Panc1 (cell line): ENCODE measurements at regions not wholly inside any gene's neighbourhood (a gene's known extent, or its start where the extent isn't known, plus 50 kb on each side); places are given as distances from the start of the nearest gene placed in this dataset.

Experiments
- ATAC-seq: fragments of 200-7000 bp; cut with Tn5 transposase; 2 replicates; pipeline ENCODE4 v1.9.1; 2020; ENCODE audit warnings: mild to moderate bottlenecking, moderate library complexity
- BruUV-seq: library from RNA; stranded (reverse); fragments of 400-500 nt; replicated peaks from 2 replicates; lab custom pipeline; 2021; lab: Mats Ljungman, UMichigan
- CTCF ChIA-PET: fragments of 300-600 bp; sonication (Branson Sonifier 250); formaldehyde crosslinking; loops from one replicate; lab custom pipeline; 2022; ENCODE audit warnings: antibody characterized with exemption; lab: Charles Lee
- POLR2A ChIA-PET: fragments of 300-600 bp; sonication (Branson Sonifier 250); formaldehyde crosslinking; loops from one replicate; lab custom pipeline; 2022; ENCODE audit warnings: antibody characterized with exemption; lab: Charles Lee
- DNase-seq: peaks from one replicate; pipeline ENCODE4 v3.0.0-alpha.2; 2010; ENCODE audit warnings: low read depth, low spot score
- H3K27ac ChIP-seq: 2 replicates; pipeline ENCODE4 v1.5.1; 2011; ENCODE audit warnings: mild to moderate bottlenecking, low read length, inconsistent platforms
- H3K27me3 ChIP-seq: fragments of 200-500 bp; sonication (Bioruptor generic); 2 replicates; pipeline ENCODE4 v1.6.0; 2014; ENCODE audit warnings: low read length, inconsistent platforms; ENCODE audit not compliant: control insufficient read depth, insufficient read depth
- H3K36me3 ChIP-seq: fragments of 200-500 bp; sonication (Bioruptor generic); 2 replicates; pipeline ENCODE4 v1.5.1; 2014; ENCODE audit warnings: inconsistent platforms, mild to moderate bottlenecking, low read length, moderate library complexity; ENCODE audit not compliant: control insufficient read depth, insufficient read depth
- H3K4me1 ChIP-seq: 2 replicates; pipeline ENCODE4 v1.5.1; 2011; ENCODE audit warnings: inconsistent platforms, mild to moderate bottlenecking, low read length, moderate library complexity; ENCODE audit not compliant: control insufficient read depth, insufficient read depth
- H3K4me3 ChIP-seq, 2 experiments: 2 replicates each; pipeline ENCODE4 v1.5.1; 2011 to 2012; ENCODE audit warnings: low read depth in 2 of 2, low read length in 2 of 2, mild to moderate bottlenecking in 2 of 2, inconsistent platforms in 1 of 2, moderate library complexity in 1 of 2
- H3K9me3 ChIP-seq: fragments of 200-500 bp; sonication (Bioruptor generic); 2 replicates; pipeline ENCODE4 v1.5.1; 2014; ENCODE audit warnings: low read depth, mild to moderate bottlenecking, inconsistent platforms, low read length, moderate library complexity; ENCODE audit not compliant: control insufficient read depth, insufficient read depth
- CTCF ChIP-seq: fragments of 450-650 bp; IDR thresholded peaks from 2 replicates; pipeline ENCODE4 v1.5.1; 2017; ENCODE audit warnings: mild to moderate bottlenecking
- POLR2AphosphoS5 ChIP-seq: IDR thresholded peaks from 2 replicates; pipeline ENCODE4 v1.6.1; 2012; ENCODE audit warnings: mild to moderate bottlenecking, low read depth, low read length, moderate library complexity
- REST ChIP-seq, 2 experiments: IDR thresholded peaks; 2 replicates each; pipeline ENCODE4 v1.6.1; 2011 to 2012; ENCODE audit warnings: low read depth in 2 of 2, control low read depth in 1 of 2, low read length in 1 of 2, mild to moderate bottlenecking in 1 of 2, moderate library complexity in 1 of 2; ENCODE audit not compliant: insufficient read depth in 1 of 2
- SIN3A ChIP-seq: IDR thresholded peaks from 2 replicates; pipeline ENCODE4 v1.6.1; 2012; ENCODE audit warnings: low read depth, mild to moderate bottlenecking, low read length, moderate library complexity, borderline replicate concordance; ENCODE audit not compliant: insufficient read depth
- TCF7L2 ChIP-seq: IDR thresholded peaks from 2 replicates; pipeline ENCODE4 v1.6.1; 2011; ENCODE audit warnings: mild to moderate bottlenecking, low read depth, low read length, inconsistent platforms
- in situ Hi-C: cut with HindIII; loops from 2 replicates; pipeline ENCODE4 v1.10.0; 2016; ENCODE audit warnings: low sequenced_read_pairs, low pct_unique_long_range_greater_than_20kb
- intact Hi-C: fragments of 100-400 bp; cut with micrococcal nuclease; formaldehyde crosslinking; loops from one replicate; pipeline ENCODE4 v1.10.0; 2022; ENCODE audit not compliant: unreplicated experiment

- H3K4me1 ChIP-seq, result no peaks in the 10 kb centered on the region
- no peaks in the 10 kb centered on the region for H3K9me3 ChIP-seq
- CTCF ChIA-PET, result no interaction called here
- peak; percentile 71; the same call in 1 of the 2 replicates for ATAC-seq
- no TSS peak for BruUV-seq
- TF ChIP-seq REST (IDR thresholded peaks at IDR 0.05; ENCODE audit: insufficient read depth in 1 of 2, low read depth in 2 of 2, low read length in 1 of 2), result no peak
- TF ChIP-seq TCF7L2, result no peak
- TF ChIP-seq POLR2AphosphoS5, result no peak
- no peak for TF ChIP-seq SIN3A
- TF ChIP-seq CTCF, result no peak
- POLR2A ChIA-PET, result interaction anchor here (0.5 kb wide), 1 partner anchor 388 kb away, joined by 5 read pairs; no protein-coding TSS in a partner anchor
- peak; percentile 8 for DNase-seq
- no peaks in the 10 kb centered on the region for H3K36me3 ChIP-seq
- no peak overlapping the region for H3K27ac ChIP-seq
- intact Hi-C loops, result no loop called here
- no peak overlapping the region for H3K4me3 ChIP-seq
- in situ Hi-C loops, result no loop called here
- peaks cover 6% of the 10 kb centered on the region for H3K27me3 ChIP-seq
These were observed 199.5 kb upstream of the SFSWAP start for GRCh38 chr12:131511391-131511802.

GRCh38 chr12:131511803-131512561, 198.9 kb upstream of the SFSWAP start:
- BruUV-seq, result no TSS peak
- ChIA-PET CTCF (no interaction called here), POLR2A (no interaction called here)
- peaks cover 6% of the 10 kb centered on the region for H3K27me3 ChIP-seq
- no peak overlapping the region for H3K4me3 ChIP-seq
- in situ Hi-C loops (no loop called here), intact Hi-C loops (no loop called here)
- no peak overlapping the region for H3K27ac ChIP-seq
- no peaks in the 10 kb centered on the region for H3K36me3 ChIP-seq
- no peaks in the 10 kb centered on the region for H3K4me1 ChIP-seq
- TF ChIP-seq REST (IDR thresholded peaks at IDR 0.05; ENCODE audit: insufficient read depth in 1 of 2, low read depth in 2 of 2, low read length in 1 of 2) (no peak), CTCF (no peak), TCF7L2 (no peak), SIN3A (no peak), POLR2AphosphoS5 (no peak)
- H3K9me3 ChIP-seq, result no peaks in the 10 kb centered on the region
- DNase-seq, result no peak
- ATAC-seq, result no peak; the same call in 1 of the 2 replicates
